Endothelial cell of umbilical vein (primary cell): ENCODE measurements at regions not wholly inside any gene's neighbourhood (a gene's known extent, or its start where the extent isn't known, plus 50 kb on each side); places are given as distances from the start of the nearest gene placed in this dataset.

ENCODE experiments used
- BruUV-seq: library from RNA; stranded (reverse); fragments of 400-500 nt; replicated peaks from 2 replicates; lab custom pipeline; 2021; lab: Mats Ljungman, UMichigan
- CTCF ChIA-PET: fragments of 300-600, 350-600 bp; sonication (Branson Sonifier 250); formaldehyde crosslinking; loops from one replicate; lab custom pipeline; 2021; ENCODE audit warnings: antibody characterized with exemption, inconsistent platforms; lab: Charles Lee
- POLR2A ChIA-PET: fragments of 300-600, 350-600 bp; sonication (Branson Sonifier 250); formaldehyde crosslinking; loops from one replicate; lab custom pipeline; 2021; ENCODE audit warnings: antibody characterized with exemption, inconsistent platforms; lab: Charles Lee
- DNase-seq: peaks from one replicate; pipeline ENCODE4 v3.0.0-alpha.2; 2011; ENCODE audit warnings: low read depth, low spot score
- FAIRE-seq: peaks from 2 replicates; lab custom pipeline; 2011; peaks lifted over from hg19 to GRCh38; lab: Jason Lieb, UNC
- H2AFZ ChIP-seq: 2 replicates; pipeline ENCODE4 v1.6.0; 2012; ENCODE audit warnings: low read depth, low read length, control low read depth, inconsistent platforms
- H3K27ac ChIP-seq: 2 replicates; pipeline ENCODE4 v1.5.1; 2011; ENCODE audit warnings: low read depth, mild to moderate bottlenecking, control low read depth, low read length, moderate library complexity; ENCODE audit not compliant: insufficient read depth
- H3K27me3 ChIP-seq, 2 experiments: 2 replicates each; pipeline versions ENCODE4 v1.6.0 to v1.6.1; 2011; ENCODE audit warnings: low read length in 2 of 2, mixed read lengths in 1 of 2; ENCODE audit not compliant: control insufficient read depth in 2 of 2, insufficient read depth in 2 of 2
- H3K36me3 ChIP-seq, 2 experiments: 2 replicates in 1 of 2; 3 replicates in 1 of 2; pipeline ENCODE4 v1.5.1; 2011; ENCODE audit warnings: low read length in 2 of 2, mild to moderate bottlenecking in 1 of 2, moderate library complexity in 1 of 2; ENCODE audit not compliant: control insufficient read depth in 2 of 2, insufficient read depth in 2 of 2; ENCODE audit errors: extremely low read depth in 1 of 2
- H3K4me1 ChIP-seq: 3 replicates; pipeline ENCODE4 v1.5.1; 2011; ENCODE audit warnings: mild to moderate bottlenecking, low read length; ENCODE audit not compliant: control insufficient read depth, insufficient read depth; ENCODE audit errors: extremely low read depth
- H3K4me2 ChIP-seq: 2 replicates; pipeline ENCODE4 v1.6.1; 2011; ENCODE audit warnings: low read length, control low read depth, mixed read lengths; ENCODE audit not compliant: insufficient read depth
- H3K4me3 ChIP-seq, 3 experiments: fragments of 200-600 bp in 1 of 3; sonication (generic), shearing (Covaris generic) in 1 of 3; replicated peaks in 1 of 3; 2 replicates each; pipeline ENCODE4 v1.5.1; 2011 to 2016; ENCODE audit warnings: control low read depth in 3 of 3, low read length in 3 of 3, mild to moderate bottlenecking in 2 of 3, inconsistent platforms in 1 of 3, low read depth in 1 of 3, moderate library complexity in 1 of 3; ENCODE audit not compliant: insufficient read depth in 1 of 3
- H3K79me2 ChIP-seq: 2 replicates; pipeline ENCODE4 v1.6.0; 2012; ENCODE audit warnings: low read length, inconsistent platforms; ENCODE audit not compliant: control insufficient read depth, insufficient read depth
- H3K9ac ChIP-seq: replicated peaks from 2 replicates; pipeline ENCODE3; 2011; ENCODE audit warnings: low read length, control low read depth; ENCODE audit not compliant: insufficient read depth; ENCODE audit errors: extremely low read depth
- H3K9me1 ChIP-seq: replicated peaks from 3 replicates; pipeline ENCODE4 v1.6.0; 2011; ENCODE audit warnings: mild to moderate bottlenecking, low read length; ENCODE audit not compliant: control insufficient read depth, insufficient read depth; ENCODE audit errors: extremely low read depth
- H3K9me3 ChIP-seq: replicated peaks from 2 replicates; pipeline ENCODE4 v1.5.1; 2012; ENCODE audit warnings: low read length, inconsistent platforms; ENCODE audit not compliant: control insufficient read depth, insufficient read depth
- H4K20me1 ChIP-seq: replicated peaks from 2 replicates; pipeline ENCODE3; 2011; ENCODE audit warnings: mild to moderate bottlenecking, low read length; ENCODE audit not compliant: control insufficient read depth, insufficient read depth; ENCODE audit errors: extremely low read depth
- EZH2 ChIP-seq: IDR thresholded peaks from 2 replicates; pipeline ENCODE4 v1.6.1; 2012; ENCODE audit warnings: borderline replicate concordance, low read depth, mild to moderate bottlenecking, moderate library complexity, low read length, inconsistent platforms; ENCODE audit not compliant: severe bottlenecking
- FOS ChIP-seq: IDR thresholded peaks from 2 replicates; pipeline ENCODE4 v1.6.1; 2011; ENCODE audit warnings: mild to moderate bottlenecking, low read length, moderate library complexity, borderline replicate concordance; ENCODE audit not compliant: insufficient read depth
- GATA2 ChIP-seq: IDR thresholded peaks from 2 replicates; pipeline ENCODE4 v1.7.0; 2011; ENCODE audit warnings: low read depth, mild to moderate bottlenecking, moderate library complexity, mixed read lengths, low read length; ENCODE audit not compliant: insufficient read length, insufficient read depth
- MAX ChIP-seq: IDR thresholded peaks from 2 replicates; pipeline ENCODE4 v1.6.1; 2011; ENCODE audit not compliant: insufficient read depth, insufficient read length
- MYC ChIP-seq: IDR thresholded peaks from one replicate; pipeline ENCODE4 v1.6.1; 2011; ENCODE audit warnings: mild to moderate bottlenecking, low read depth, low read length
- POLR2A ChIP-seq: IDR thresholded peaks from 2 replicates; pipeline ENCODE4 v1.6.1; 2012; ENCODE audit warnings: low read depth, mild to moderate bottlenecking, control low read depth, low read length
- POLR2AphosphoS5 ChIP-seq: IDR thresholded peaks from 2 replicates; pipeline ENCODE4 v1.6.1; 2012; ENCODE audit warnings: low read depth, mild to moderate bottlenecking, control low read depth, low read length, moderate library complexity; ENCODE audit not compliant: insufficient read depth
- dilution Hi-C: fragments of 300-500 bp; cut with MboI; formaldehyde crosslinking; loops from one replicate; pipeline ENCODE4 v1.15.0; 2019; ENCODE audit warnings: low sequenced_read_pairs; ENCODE audit not compliant: extremely low pct_ligation_motif_present
- intact Hi-C: fragments of 100-400 bp; cut with micrococcal nuclease; formaldehyde crosslinking; loops from one replicate; pipeline ENCODE4 v1.10.0; 2022
- TF ChIP-seq, protein P1 (sequence below), 2 donors: IDR thresholded peaks; 1 replicate in 1 of 2; 2 replicates in 1 of 2; pipeline ENCODE4 v1.5.1; 2011; ENCODE audit warnings: low read length in 2 of 2, mild to moderate bottlenecking in 2 of 2, moderate library complexity in 2 of 2, control low read depth in 1 of 2, inconsistent platforms in 1 of 2, low read depth in 1 of 2; ENCODE audit not compliant: insufficient read depth in 1 of 2; ENCODE audit errors: extremely low read depth in 1 of 2

DNA sequence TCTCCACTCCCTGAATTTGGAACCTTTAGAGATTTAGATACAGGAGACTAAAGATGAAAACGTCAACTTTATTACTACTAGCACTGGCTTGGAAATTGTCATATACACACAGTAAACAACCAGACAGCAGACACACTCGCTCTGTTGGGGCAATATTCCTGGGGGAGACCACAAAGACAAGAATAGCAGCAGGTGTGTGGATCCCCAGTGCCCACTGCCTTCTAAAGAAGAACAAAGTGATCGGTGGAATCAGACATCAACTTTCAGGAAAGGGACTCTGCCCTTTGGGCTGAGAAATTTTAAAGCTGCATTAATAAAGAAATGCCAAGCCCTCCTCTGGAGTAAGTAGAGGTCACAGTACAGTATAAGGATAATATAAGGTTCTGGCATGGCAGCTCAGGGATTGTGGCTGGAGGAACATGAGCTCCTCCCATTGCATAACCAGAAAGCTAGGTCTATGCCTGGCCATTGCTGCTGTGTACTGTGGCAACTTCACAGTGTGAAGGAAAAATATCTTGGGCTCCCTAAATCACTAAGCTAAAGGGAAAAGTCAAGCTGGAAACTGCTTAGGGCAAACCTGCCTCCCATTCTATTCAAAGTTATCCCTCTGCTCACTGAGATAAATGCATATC lies 57.1 kb upstream of the ANKRD1 start:
- no peak overlapping the region for H3K27ac ChIP-seq
- FAIRE-seq (no peak), DNase-seq (no peak)
- CTCF ChIA-PET = interaction anchor here (1.0 kb wide), 1 partner anchor 29 kb away, joined by 5 read pairs; no protein-coding TSS in a partner anchor
- H3K4me1 ChIP-seq = no peaks in the 10 kb centered on the region
- no peak overlapping the region for H2AFZ ChIP-seq
- no peaks in the 10 kb centered on the region for H3K27me3 ChIP-seq
- intact Hi-C loops (no loop called here), dilution Hi-C loops (no loop called here)
- BruUV-seq = no TSS peak
- H3K9me3 ChIP-seq = no peaks in the 10 kb centered on the region
- no peak for TF ChIP-seq POLR2AphosphoS5
- TF ChIP-seq, protein P1, sequence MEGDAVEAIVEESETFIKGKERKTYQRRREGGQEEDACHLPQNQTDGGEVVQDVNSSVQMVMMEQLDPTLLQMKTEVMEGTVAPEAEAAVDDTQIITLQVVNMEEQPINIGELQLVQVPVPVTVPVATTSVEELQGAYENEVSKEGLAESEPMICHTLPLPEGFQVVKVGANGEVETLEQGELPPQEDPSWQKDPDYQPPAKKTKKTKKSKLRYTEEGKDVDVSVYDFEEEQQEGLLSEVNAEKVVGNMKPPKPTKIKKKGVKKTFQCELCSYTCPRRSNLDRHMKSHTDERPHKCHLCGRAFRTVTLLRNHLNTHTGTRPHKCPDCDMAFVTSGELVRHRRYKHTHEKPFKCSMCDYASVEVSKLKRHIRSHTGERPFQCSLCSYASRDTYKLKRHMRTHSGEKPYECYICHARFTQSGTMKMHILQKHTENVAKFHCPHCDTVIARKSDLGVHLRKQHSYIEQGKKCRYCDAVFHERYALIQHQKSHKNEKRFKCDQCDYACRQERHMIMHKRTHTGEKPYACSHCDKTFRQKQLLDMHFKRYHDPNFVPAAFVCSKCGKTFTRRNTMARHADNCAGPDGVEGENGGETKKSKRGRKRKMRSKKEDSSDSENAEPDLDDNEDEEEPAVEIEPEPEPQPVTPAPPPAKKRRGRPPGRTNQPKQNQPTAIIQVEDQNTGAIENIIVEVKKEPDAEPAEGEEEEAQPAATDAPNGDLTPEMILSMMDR (IDR thresholded peaks at IDR 0.05; ENCODE audit: extremely low read depth in 1 of 2, insufficient read depth in 1 of 2, low read depth in 1 of 2, low read length in 2 of 2) = no peak
- TF ChIP-seq MYC = no peak
- TF ChIP-seq FOS = no peak
- no peak for TF ChIP-seq EZH2
- no peak for TF ChIP-seq MAX
- TF ChIP-seq POLR2A = no peak
- TF ChIP-seq GATA2 = no peak
- H3K9ac ChIP-seq = no peak overlapping the region
- no peaks in the 10 kb centered on the region for H4K20me1 ChIP-seq
- H3K79me2 ChIP-seq = no peaks in the 10 kb centered on the region
- POLR2A ChIA-PET = no interaction called here
- no peaks in the 10 kb centered on the region for H3K36me3 ChIP-seq
- H3K4me3 ChIP-seq = no peak overlapping the region
- no peak overlapping the region for H3K4me2 ChIP-seq
- no peaks in the 10 kb centered on the region for H3K9me1 ChIP-seq
